Esophagus muscularis mucosa (tissue), 4 donors: ENCODE measurements at regions not wholly inside any gene's neighbourhood (a gene's known extent, or its start where the extent isn't known, plus 50 kb on each side); places are given as distances from the start of the nearest gene placed in this dataset.

ENCODE experiments used
- DNase-seq: peaks from one replicate; pipeline ENCODE4 v3.0.0-alpha.2; 2017; ENCODE audit errors: extremely low spot score
- H3K27ac ChIP-seq, 4 donors: fragments of 200-600 bp; sonication (generic); replicated peaks in 1 of 4; 1 replicate in 3 of 4; 2 replicates in 1 of 4; pipeline ENCODE4 v1.5.1; 2016 to 2019; ENCODE audit warnings: mild to moderate bottlenecking in 1 of 4
- H3K27me3 ChIP-seq, 4 donors: fragments of 200-600 bp; sonication (generic); one replicate each; pipeline versions ENCODE4 v1.5.1 to v1.6.0; 2016 to 2019
- H3K36me3 ChIP-seq, 4 donors: fragments of 200-600 bp; sonication (generic); one replicate each; pipeline ENCODE4 v1.5.1; 2016 to 2019
- H3K4me1 ChIP-seq, 4 donors: fragments of 200-600 bp; sonication (generic); one replicate each; pipeline ENCODE4 v1.5.1; 2016 to 2019
- H3K4me3 ChIP-seq, 4 donors: fragments of 200-600 bp; sonication (generic); 1 replicate in 2 of 4; 2 replicates in 2 of 4; pipeline ENCODE4 v1.5.1; 2016 to 2019; ENCODE audit warnings: mild to moderate bottlenecking in 4 of 4, moderate library complexity in 1 of 4
- H3K9me3 ChIP-seq, 4 donors: fragments of 200-600 bp; sonication (generic); 1 replicate in 3 of 4; 2 replicates in 1 of 4; pipeline ENCODE4 v1.5.1; 2016 to 2019
- EP300 ChIP-seq: sonication (generic); formaldehyde crosslinking; IDR thresholded peaks from one replicate; pipeline ENCODE4 v1.6.1; 2017; ENCODE audit warnings: antibody characterized with exemption
- POLR2A ChIP-seq: fragments of 450-650 bp; IDR thresholded peaks from one replicate; pipeline ENCODE4 v1.6.1; 2017; ENCODE audit warnings: antibody characterized with exemption, moderate library complexity, mild to moderate bottlenecking, low read depth
- POLR2AphosphoS5 ChIP-seq, 2 donors: sonication (generic); formaldehyde crosslinking; IDR thresholded peaks; one replicate each; pipeline ENCODE4 v1.6.1; 2017; ENCODE audit warnings: antibody characterized with exemption in 2 of 2
- WGBS: methylation state at CpG from one replicate; pipeline ENCODE4 v1.1.5; 2018; 5-methylcytosine and 5-hydroxymethylcytosine counted together
- intact Hi-C: fragments of 100-400 bp; cut with DNase I; formaldehyde crosslinking; loops from one replicate; pipeline ENCODE4 v1.15.1; 2023
- TF ChIP-seq, protein P1 (sequence below), 3 experiments: fragments of 200-600 bp in 2 of 3; fragments of 450-650 bp in 1 of 3; sonication (generic) in 2 of 3; IDR thresholded peaks; one replicate each; pipeline ENCODE4 v1.5.1; 2017 to 2019; ENCODE audit warnings: antibody characterized with exemption in 3 of 3, mild to moderate bottlenecking in 2 of 3, moderate library complexity in 1 of 3

DNA sequence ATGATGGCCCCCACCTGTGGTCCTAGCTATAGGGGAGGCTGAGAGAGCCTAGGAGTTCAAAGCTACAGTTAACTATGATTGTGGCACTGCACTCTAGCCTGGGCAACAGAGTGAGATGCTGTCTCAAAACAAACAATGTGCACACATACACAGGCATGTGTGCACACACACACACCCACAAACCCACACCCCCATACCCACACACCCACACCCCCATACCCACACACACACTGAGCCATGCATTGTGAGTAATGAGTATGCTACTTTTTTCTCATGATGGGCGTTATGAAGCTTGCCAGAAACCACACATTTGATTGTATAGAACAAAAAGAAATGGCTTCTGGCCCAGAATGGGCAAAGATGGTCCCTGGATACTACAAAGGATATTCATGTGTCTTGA is 691.1 kb downstream of the SLC4A3 start:
- 70% methylated on average over 1 of the region's 1 CpG for WGBS
- Histone ChIP-seq H3K27me3 (no peaks in the 10 kb centered on the region), H3K9me3 (no peaks in the 10 kb centered on the region), H3K27ac (no peak overlapping the region), H3K4me3 (no peak overlapping the region), H3K4me1 (no peaks in the 10 kb centered on the region), H3K36me3 (no peaks in the 10 kb centered on the region)
- no peak for DNase-seq
- TF ChIP-seq EP300 (no peak), POLR2AphosphoS5 (IDR thresholded peaks at IDR 0.05) (no peak), POLR2A (no peak)
- TF ChIP-seq, protein P1, sequence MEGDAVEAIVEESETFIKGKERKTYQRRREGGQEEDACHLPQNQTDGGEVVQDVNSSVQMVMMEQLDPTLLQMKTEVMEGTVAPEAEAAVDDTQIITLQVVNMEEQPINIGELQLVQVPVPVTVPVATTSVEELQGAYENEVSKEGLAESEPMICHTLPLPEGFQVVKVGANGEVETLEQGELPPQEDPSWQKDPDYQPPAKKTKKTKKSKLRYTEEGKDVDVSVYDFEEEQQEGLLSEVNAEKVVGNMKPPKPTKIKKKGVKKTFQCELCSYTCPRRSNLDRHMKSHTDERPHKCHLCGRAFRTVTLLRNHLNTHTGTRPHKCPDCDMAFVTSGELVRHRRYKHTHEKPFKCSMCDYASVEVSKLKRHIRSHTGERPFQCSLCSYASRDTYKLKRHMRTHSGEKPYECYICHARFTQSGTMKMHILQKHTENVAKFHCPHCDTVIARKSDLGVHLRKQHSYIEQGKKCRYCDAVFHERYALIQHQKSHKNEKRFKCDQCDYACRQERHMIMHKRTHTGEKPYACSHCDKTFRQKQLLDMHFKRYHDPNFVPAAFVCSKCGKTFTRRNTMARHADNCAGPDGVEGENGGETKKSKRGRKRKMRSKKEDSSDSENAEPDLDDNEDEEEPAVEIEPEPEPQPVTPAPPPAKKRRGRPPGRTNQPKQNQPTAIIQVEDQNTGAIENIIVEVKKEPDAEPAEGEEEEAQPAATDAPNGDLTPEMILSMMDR (IDR thresholded peaks at IDR 0.05), result no peak
- intact Hi-C loops, result no loop called here

DNA sequence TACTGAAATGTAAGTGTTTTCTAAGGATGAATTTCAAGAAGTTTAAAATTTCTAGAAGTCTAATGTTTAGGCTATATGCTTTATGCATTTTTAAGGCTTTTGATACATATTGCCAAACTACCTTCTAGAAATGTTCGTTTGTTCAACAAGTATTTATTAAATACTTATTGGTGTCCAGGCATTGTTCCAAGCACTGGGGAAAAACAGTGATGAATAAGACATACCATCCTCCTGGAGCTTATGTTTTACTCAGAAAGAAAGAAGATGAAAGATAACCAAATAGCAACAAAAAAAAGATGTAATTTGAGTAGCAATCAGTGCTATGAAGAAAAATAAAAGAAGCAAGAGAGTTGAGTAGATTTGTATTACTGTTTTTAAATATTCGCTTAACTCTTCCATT is 692.9 kb downstream of the SLC4A3 start:
- H3K9me3 ChIP-seq, result no peaks in the 10 kb centered on the region
- DNase-seq, result no peak
- intact Hi-C loops, result no loop called here
- no peak overlapping the region for H3K27ac ChIP-seq
- H3K4me1 ChIP-seq, result no peaks in the 10 kb centered on the region
- H3K4me3 ChIP-seq, result no peak overlapping the region
- H3K36me3 ChIP-seq, result no peaks in the 10 kb centered on the region
- WGBS, result 61% methylated on average over 2 of the region's 2 CpGs
- H3K27me3 ChIP-seq, result no peaks in the 10 kb centered on the region
- TF ChIP-seq POLR2A, result no peak
- no peak for TF ChIP-seq POLR2AphosphoS5 (IDR thresholded peaks at IDR 0.05)
- no peak for TF ChIP-seq EP300
- TF ChIP-seq, protein P1 (IDR thresholded peaks at IDR 0.05), result no peak

DNA sequence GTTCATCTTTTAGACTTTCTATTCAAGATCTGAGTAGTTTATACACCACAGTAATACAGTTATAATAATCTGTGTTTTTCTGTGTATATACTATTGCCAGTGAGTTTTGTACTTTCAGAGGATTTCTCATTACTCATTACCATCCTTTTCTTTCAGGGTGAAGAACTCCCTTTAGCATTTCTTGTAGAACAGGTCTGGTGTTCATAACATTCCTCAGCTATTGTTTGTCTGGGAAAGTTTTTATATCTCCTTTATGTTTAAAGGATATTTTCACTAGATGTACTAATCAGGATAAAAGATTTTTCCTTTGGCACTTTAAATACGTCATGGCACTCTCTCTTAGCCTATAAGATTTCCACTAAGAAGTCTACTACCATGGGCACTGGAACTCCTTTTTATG is 705.5 kb downstream of the SLC4A3 start:
- Histone ChIP-seq H3K4me1 (no peaks in the 10 kb centered on the region), H3K9me3 (peaks cover 0 to 10% (median 0%) of the 10 kb centered on the region in 4 donors), H3K36me3 (no peaks in the 10 kb centered on the region), H3K27me3 (no peaks in the 10 kb centered on the region), H3K27ac (no peak overlapping the region), H3K4me3 (no peak overlapping the region)
- TF ChIP-seq POLR2AphosphoS5 (IDR thresholded peaks at IDR 0.05) (no peak), EP300 (no peak), POLR2A (no peak)
- TF ChIP-seq, protein P1 (IDR thresholded peaks at IDR 0.05), result no peak
- 89% methylated on average over 1 of the region's 1 CpG for WGBS
- no peak for DNase-seq
- intact Hi-C loops, result no loop called here

DNA sequence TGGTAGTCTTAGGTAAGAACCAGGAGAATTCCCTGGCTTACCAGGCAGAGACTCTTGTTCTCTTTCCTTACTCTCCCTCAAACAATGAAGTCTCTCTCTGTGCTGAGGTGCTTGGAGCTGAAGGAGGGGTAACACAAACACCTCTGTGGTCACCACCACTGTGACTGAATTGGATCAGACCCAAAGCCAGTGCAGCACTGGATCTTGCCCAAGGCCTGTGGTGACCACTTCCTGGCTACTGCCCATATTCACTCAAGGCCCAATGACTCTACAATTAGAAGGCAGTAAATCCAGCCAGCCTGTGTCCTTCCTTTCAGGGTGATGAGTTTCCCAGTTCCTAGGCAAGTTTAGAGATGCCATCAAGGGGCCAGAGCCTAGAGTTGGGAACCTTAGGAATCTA is 706.8 kb downstream of the SLC4A3 start:
- no peak for DNase-seq
- no peak for TF ChIP-seq EP300
- TF ChIP-seq, protein P1 (IDR thresholded peaks at IDR 0.05), result no peak
- TF ChIP-seq POLR2AphosphoS5 (IDR thresholded peaks at IDR 0.05), result no peak
- no peak for TF ChIP-seq POLR2A
- H3K4me3 ChIP-seq, result no peak overlapping the region
- H3K27ac ChIP-seq, result no peak overlapping the region
- H3K9me3 ChIP-seq, result peaks cover 0 to 9% (median 0%) of the 10 kb centered on the region in 4 donors
- intact Hi-C loops, result no loop called here
- no peaks in the 10 kb centered on the region for H3K27me3 ChIP-seq
- no peaks in the 10 kb centered on the region for H3K36me3 ChIP-seq
- no peaks in the 10 kb centered on the region for H3K4me1 ChIP-seq

DNA sequence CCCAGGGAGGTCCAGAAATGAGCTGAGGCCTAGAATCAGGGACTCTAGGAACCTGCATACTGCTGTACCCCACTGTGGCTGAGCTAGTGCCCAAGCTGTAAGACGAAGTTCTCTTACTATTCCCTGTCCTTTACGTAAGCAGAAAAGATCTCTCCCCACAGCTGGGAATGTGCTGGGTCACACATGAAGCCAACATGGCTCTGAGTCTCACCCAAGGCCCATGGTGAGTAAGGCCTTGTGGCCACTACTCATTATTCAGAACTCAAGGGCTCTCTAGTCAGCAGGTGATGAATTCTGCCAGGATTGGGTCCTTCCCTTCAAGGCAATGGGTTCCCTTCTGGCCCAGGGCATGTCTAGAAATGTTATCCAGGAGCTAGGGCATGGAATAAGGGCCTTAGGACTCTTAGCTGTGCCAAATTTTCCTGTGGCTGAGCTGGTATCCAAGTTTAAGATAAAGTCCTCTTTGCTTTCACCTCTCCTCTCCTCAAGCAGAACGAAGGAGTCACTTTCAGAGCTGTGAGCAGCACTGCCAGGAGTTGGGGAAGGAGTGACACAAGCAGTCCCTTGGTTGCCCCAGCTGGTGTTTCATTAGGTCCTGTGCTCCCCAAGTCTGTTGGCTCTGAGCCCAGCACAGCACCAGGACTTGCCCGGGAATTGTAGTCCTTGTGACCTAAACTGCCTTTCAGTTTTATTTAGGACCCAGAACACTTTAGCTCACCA is 707.6 kb downstream of the SLC4A3 start:
- H3K9me3 ChIP-seq, result peaks cover 0 to 4% (median 0%) of the 10 kb centered on the region in 4 donors
- intact Hi-C loops, result no loop called here
- WGBS, result no CpG with 5 or more reads among the region's 4 CpGs
- no peaks in the 10 kb centered on the region for H3K36me3 ChIP-seq
- TF ChIP-seq POLR2AphosphoS5 (IDR thresholded peaks at IDR 0.05), result no peak
- TF ChIP-seq, protein P1 (IDR thresholded peaks at IDR 0.05), result no peak
- no peak for TF ChIP-seq POLR2A
- DNase-seq, result no peak
- no peak overlapping the region for H3K27ac ChIP-seq
- no peaks in the 10 kb centered on the region for H3K4me1 ChIP-seq
- no peak overlapping the region for H3K4me3 ChIP-seq
- no peaks in the 10 kb centered on the region for H3K27me3 ChIP-seq
